Caco-2 (cell line): ENCODE measurements at regions not wholly inside any gene's neighbourhood (a gene's known extent, or its start where the extent isn't known, plus 50 kb on each side); places are given as distances from the start of the nearest gene placed in this dataset.
"Not testable (repeated sequence)": the region's sequence is repeated elsewhere in the genome, so short reads cannot be mapped to it uniquely, and the experiment has no call there.

Experiments used
- BruUV-seq: library from RNA; stranded (reverse); fragments of 400-500 nt; replicated peaks from 2 replicates; lab custom pipeline; 2021; lab: Mats Ljungman, UMichigan
- CTCF ChIA-PET: fragments of 300-600 bp; sonication (Branson Sonifier 250); formaldehyde crosslinking; loops from one replicate; lab custom pipeline; 2022; ENCODE audit warnings: antibody characterized with exemption; lab: Charles Lee
- POLR2A ChIA-PET: fragments of 300-600 bp; sonication (Branson Sonifier 250); formaldehyde crosslinking; loops from one replicate; lab custom pipeline; 2022; ENCODE audit warnings: antibody characterized with exemption; lab: Charles Lee
- DNase-seq, 2 experiments: peaks; one replicate each; pipeline versions ENCODE4 v3.0.0 to v3.0.0-alpha.2; 2020 to 2022
- H3K27me3 ChIP-seq: replicated peaks from 2 replicates; pipeline ENCODE4 v1.6.0; 2011; ENCODE audit warnings: low read length; ENCODE audit not compliant: control insufficient read depth, insufficient read depth
- H3K36me3 ChIP-seq: 2 replicates; pipeline ENCODE4 v1.5.1; 2011; ENCODE audit warnings: low read length; ENCODE audit not compliant: control insufficient read depth, insufficient read depth
- H3K4me1 ChIP-seq: fragments of 250-450 bp; sonication (Bioruptor Pico); 2 replicates; pipeline ENCODE4 v1.5.1; 2020; ENCODE audit warnings: mild to moderate bottlenecking
- H3K4me3 ChIP-seq: 2 replicates; pipeline ENCODE4 v1.5.1; 2011; ENCODE audit warnings: low read depth, mild to moderate bottlenecking, control low read depth, low read length
- H3K9me3 ChIP-seq: fragments of 250-450 bp; sonication (Bioruptor Pico); 2 replicates; pipeline ENCODE4 v1.5.1; 2020; ENCODE audit warnings: mild to moderate bottlenecking, moderate library complexity
- H3K27ac Mint-ChIP-seq: one replicate; pipeline ENCODE4 v1.8.0; 2022; ENCODE audit warnings: mixed read lengths; ENCODE audit not compliant: unreplicated experiment
- H3K27me3 Mint-ChIP-seq: one replicate; pipeline ENCODE4 v1.8.0; 2022; ENCODE audit warnings: mixed read lengths; ENCODE audit not compliant: insufficient read depth, unreplicated experiment
- H3K36me3 Mint-ChIP-seq: one replicate; pipeline ENCODE4 v1.8.0; 2022; ENCODE audit warnings: mild to moderate bottlenecking, mixed read lengths; ENCODE audit not compliant: insufficient read depth, unreplicated experiment
- H3K4me1 Mint-ChIP-seq: one replicate; pipeline ENCODE4 v1.8.0; 2022; ENCODE audit warnings: low read depth, mixed read lengths; ENCODE audit not compliant: unreplicated experiment
- H3K4me3 Mint-ChIP-seq: one replicate; pipeline ENCODE4 v1.8.0; 2022; ENCODE audit warnings: mild to moderate bottlenecking, moderate library complexity, mixed read lengths; ENCODE audit not compliant: unreplicated experiment
- H3K9me3 Mint-ChIP-seq: one replicate; pipeline ENCODE4 v1.8.0; 2022; ENCODE audit warnings: mixed read lengths; ENCODE audit not compliant: unreplicated experiment
- intact Hi-C: fragments of 100-400 bp; cut with micrococcal nuclease; formaldehyde crosslinking; loops from one replicate; pipeline ENCODE4 v1.10.0; 2022; ENCODE audit not compliant: unreplicated experiment

DNA sequence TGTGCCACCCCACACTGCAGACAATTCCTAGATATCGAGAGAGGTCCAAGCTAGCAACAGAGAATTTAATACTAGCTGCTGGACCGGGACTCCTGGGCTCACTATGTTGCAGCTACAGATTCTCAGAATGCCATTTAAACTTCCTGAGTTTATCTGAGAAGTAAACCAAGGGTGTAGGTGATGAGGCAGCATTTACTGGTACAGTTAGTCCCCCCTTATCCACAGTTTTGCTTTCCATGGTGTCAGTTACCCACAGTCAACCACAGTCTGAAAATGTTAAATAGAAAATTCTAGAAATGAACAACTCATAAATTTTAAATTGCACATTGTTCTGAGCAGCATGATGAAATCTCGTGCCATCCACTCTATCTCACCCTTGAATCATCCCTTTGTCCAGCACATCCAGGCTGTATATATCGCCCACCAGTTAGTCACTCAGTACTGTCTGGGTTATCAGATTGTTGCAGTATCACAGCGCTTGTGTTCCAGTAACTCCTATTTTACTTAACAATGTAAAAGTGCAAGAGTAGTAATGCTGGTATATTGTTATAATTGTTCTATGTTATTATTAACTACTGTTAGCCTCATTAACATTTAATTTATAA, 157.5 kb upstream of the NBPF9 start:
- H3K9me3 Mint-ChIP-seq, POLR2A ChIA-PET, H3K4me3 Mint-ChIP-seq, H3K9me3 ChIP-seq, H3K36me3 Mint-ChIP-seq, DNase-seq, H3K4me1 Mint-ChIP-seq, H3K27me3 Mint-ChIP-seq, H3K27me3 ChIP-seq, H3K36me3 ChIP-seq, H3K4me3 ChIP-seq, BruUV-seq, H3K27ac Mint-ChIP-seq, CTCF ChIA-PET, intact Hi-C loops, H3K4me1 ChIP-seq: not testable (repeated sequence)

DNA sequence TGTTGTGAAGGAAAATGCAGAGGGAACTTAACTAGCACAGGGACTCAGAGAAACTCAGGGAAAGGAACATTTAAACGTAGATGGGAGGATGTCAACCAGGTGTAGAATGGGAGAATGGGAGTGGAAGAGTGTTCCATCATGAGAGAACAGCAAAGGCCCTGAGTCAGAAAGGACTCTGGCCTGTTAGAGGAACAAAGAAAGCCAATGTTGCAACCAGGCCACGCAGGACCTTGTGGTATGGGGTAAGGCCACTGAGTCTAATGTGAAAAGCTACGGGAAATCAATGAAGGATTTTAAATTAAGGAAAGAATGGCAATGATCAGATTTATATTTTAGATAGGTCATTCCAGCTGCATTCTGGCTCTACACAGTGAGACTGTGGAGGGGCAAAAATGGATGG, 163.9 kb upstream of the NBPF9 start:
- POLR2A ChIA-PET, H3K27me3 Mint-ChIP-seq, H3K4me3 ChIP-seq, H3K27me3 ChIP-seq, H3K36me3 Mint-ChIP-seq, DNase-seq, H3K36me3 ChIP-seq, BruUV-seq, intact Hi-C loops, CTCF ChIA-PET, H3K4me1 Mint-ChIP-seq, H3K4me1 ChIP-seq, H3K9me3 ChIP-seq, H3K27ac Mint-ChIP-seq, H3K4me3 Mint-ChIP-seq, H3K9me3 Mint-ChIP-seq: not testable (repeated sequence)

DNA sequence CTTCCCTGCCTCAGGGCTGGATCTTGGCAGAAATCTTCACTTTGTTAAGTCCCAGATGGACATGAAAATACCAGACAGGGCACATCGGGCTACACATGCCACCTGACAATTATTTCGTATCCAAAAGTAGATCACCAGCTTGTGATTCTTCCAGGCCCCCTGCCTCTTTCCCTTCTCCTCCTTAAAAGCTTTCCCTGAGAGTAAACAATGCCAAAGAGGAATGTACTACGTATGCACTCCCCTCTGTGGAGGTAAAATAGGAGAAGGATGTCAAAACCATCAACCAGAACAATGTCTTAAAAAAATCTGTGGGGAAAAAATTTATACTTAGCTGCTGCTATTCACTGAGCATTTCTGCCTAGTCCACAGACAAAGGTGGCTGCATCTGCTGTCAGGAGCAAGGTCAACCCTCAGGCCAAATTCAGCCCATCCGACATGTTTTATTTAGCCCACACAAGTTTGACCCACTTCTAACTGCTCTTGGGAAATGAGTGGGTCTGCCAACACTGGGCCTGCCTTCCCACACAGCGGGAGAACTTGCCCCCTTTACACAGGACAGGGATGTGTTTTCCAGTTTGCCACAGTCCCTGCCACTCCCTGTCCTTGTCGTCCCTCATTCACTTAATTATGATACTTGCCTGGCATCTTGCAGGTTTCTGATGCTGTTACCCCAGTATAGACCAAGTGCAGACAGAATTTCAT, 165.8 kb upstream of the NBPF9 start:
- H3K9me3 ChIP-seq, DNase-seq, H3K27ac Mint-ChIP-seq, H3K36me3 Mint-ChIP-seq, BruUV-seq, H3K9me3 Mint-ChIP-seq, H3K4me1 ChIP-seq, H3K4me3 ChIP-seq, H3K27me3 Mint-ChIP-seq, H3K27me3 ChIP-seq, H3K36me3 ChIP-seq, H3K4me3 Mint-ChIP-seq, POLR2A ChIA-PET, intact Hi-C loops, H3K4me1 Mint-ChIP-seq, CTCF ChIA-PET: not testable (repeated sequence)

DNA sequence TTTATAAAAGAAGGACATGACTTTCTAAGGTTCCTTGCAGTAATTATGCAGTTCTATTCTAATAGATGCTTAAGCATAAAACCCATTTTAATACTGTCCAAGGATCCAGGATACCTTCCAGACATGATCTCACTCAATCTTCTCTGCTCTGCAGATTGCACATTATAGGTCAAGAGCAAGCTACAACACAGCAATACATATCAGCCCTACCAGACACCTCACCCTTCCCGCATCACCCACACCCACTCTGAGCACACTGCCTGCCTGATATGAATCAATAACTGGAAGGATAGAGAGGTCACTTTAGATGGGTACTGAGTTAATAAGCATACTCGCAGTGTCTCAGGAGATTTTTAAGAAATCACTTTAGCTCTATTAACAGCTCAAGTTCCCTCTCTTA, 166.5 kb upstream of the NBPF9 start:
- H3K36me3 Mint-ChIP-seq, H3K27me3 ChIP-seq, H3K4me3 Mint-ChIP-seq, H3K9me3 ChIP-seq, H3K27ac Mint-ChIP-seq, H3K27me3 Mint-ChIP-seq, DNase-seq, H3K9me3 Mint-ChIP-seq, CTCF ChIA-PET, H3K4me1 Mint-ChIP-seq, H3K36me3 ChIP-seq, H3K4me3 ChIP-seq, intact Hi-C loops, H3K4me1 ChIP-seq, POLR2A ChIA-PET, BruUV-seq: not testable (repeated sequence)

DNA sequence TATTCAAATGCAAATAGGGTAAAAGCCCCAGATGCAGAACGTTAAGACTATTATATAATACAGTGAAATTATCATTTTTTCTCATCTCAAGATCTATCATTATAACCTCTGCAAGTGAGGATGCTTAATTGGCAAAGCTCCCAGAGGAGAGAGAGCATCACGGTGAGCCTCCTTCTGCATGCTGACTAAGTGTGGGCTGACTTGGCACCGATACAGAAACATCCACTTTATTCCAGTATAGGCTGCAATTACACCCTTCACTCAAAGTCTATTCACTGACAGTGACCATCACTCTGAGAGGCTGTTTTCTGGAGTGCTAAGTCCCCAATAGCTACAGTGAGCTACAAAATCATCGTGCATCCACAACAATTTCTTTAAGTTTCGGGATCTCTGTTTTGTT, 171.1 kb upstream of the NBPF9 start:
- H3K4me3 Mint-ChIP-seq, H3K4me1 ChIP-seq, H3K9me3 Mint-ChIP-seq, H3K4me1 Mint-ChIP-seq, H3K9me3 ChIP-seq, POLR2A ChIA-PET, H3K27ac Mint-ChIP-seq, CTCF ChIA-PET, intact Hi-C loops, H3K36me3 Mint-ChIP-seq, DNase-seq, H3K36me3 ChIP-seq, H3K27me3 Mint-ChIP-seq, H3K27me3 ChIP-seq, H3K4me3 ChIP-seq, BruUV-seq: not testable (repeated sequence)

DNA sequence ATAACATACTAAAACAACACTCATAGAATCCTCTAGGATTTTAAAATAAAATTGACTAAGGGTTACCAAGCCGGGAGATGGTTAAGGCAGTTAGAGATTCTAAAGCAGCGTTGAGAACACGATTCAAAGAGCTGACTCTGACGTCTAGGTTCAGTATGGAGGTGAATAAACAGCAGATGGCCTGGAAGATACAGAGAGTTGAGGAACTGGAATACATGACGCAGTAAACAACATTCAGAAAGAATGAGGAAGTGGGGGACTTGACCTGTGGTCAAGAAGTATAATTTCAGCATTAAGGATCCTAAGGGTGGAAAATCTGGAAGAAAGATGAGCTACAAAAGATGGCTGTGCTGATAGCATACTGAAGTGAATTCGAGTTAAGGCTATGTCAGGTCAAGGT, 172.5 kb upstream of the NBPF9 start:
- H3K4me1 ChIP-seq, intact Hi-C loops, CTCF ChIA-PET, H3K27me3 Mint-ChIP-seq, H3K36me3 ChIP-seq, H3K4me3 ChIP-seq, DNase-seq, H3K4me3 Mint-ChIP-seq, H3K9me3 Mint-ChIP-seq, H3K36me3 Mint-ChIP-seq, BruUV-seq, H3K27me3 ChIP-seq, H3K4me1 Mint-ChIP-seq, POLR2A ChIA-PET, H3K27ac Mint-ChIP-seq, H3K9me3 ChIP-seq: not testable (repeated sequence)

DNA sequence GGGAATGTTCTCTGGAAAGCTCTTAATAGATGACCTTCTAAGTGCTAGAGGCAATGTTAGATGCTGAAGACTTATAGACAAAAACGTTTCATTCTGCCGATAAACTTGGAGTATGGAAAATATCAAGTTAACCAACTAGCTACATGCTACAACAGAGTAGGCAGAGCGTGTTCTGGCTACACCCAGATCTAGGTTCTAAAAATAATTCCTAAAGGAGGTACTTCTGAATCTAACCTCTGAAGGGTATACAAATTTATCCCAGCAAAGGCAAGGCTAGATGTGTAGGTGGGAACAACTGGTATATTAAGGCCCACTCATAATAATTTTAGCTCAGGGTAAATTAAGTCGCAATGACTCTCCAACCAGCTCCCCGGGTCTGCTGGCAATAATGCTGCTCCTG, 173.1 kb upstream of the NBPF9 start:
- H3K9me3 ChIP-seq, H3K4me3 Mint-ChIP-seq, H3K36me3 Mint-ChIP-seq, BruUV-seq, POLR2A ChIA-PET, H3K4me1 ChIP-seq, H3K36me3 ChIP-seq, H3K27me3 Mint-ChIP-seq, DNase-seq, H3K27ac Mint-ChIP-seq, H3K27me3 ChIP-seq, H3K4me1 Mint-ChIP-seq, H3K9me3 Mint-ChIP-seq, H3K4me3 ChIP-seq, CTCF ChIA-PET, intact Hi-C loops: not testable (repeated sequence)
